ENCODE measurements at regions not wholly inside any gene's neighbourhood (a gene's known extent, or its start where the extent isn't known, plus 50 kb on each side); places are given as distances from the start of the nearest gene placed in this dataset.

GRCh38 chr11:116166573-116167465, 606.0 kb downstream of the BUD13 start:
- no peaks in the 10 kb centered on the region for H3K79me2 ChIP-seq (ENCODE audit: insufficient read depth, low read length)
- H3K4me1 ChIP-seq (ENCODE audit: insufficient read depth, low read length), result no peaks in the 10 kb centered on the region
- BruUV-seq (replicated peaks), result no TSS peak
- ChIA-PET CTCF (ENCODE audit: low intra/inter-chr PET ratio, low total read pairs) (no interaction called here), POLR2A (no interaction called here)
- H3K36me3 ChIP-seq (replicated peaks in 1 of 2; ENCODE audit: control insufficient read depth in 1 of 2, insufficient read depth in 2 of 2, low read length in 2 of 2), result no peaks in the 10 kb centered on the region
- WGBS (ENCODE audit: low lambda C conversion rate), result 42% methylated on average over 9 of the region's 9 CpGs
- H3K4me2 ChIP-seq (ENCODE audit: low read depth, low read length), result no peak overlapping the region
- ATAC-seq (no peak), FAIRE-seq (no peak), DNase-seq (ENCODE audit: low spot score) (no peak)
- peaks cover 0 to 2% of the 10 kb centered on the region in 2 experiments; a peak in 1 of 5 replicates for H3K27me3 ChIP-seq (ENCODE audit: control insufficient read depth in 1 of 2, insufficient read depth in 2 of 2, low read length in 2 of 2)
- H3K4me3 ChIP-seq (replicated peaks in 1 of 3; ENCODE audit: insufficient read depth in 1 of 3, low read depth in 2 of 3, low read length in 3 of 3), result no peak overlapping the region
- H3K9me3 ChIP-seq (ENCODE audit: low read length), result no peaks in the 10 kb centered on the region
- in situ Hi-C loops (cut with HindIII; ENCODE audit: extremely low pct_ligation_motif_present, low pct_unique_long_range_greater_than_20kb) (no loop called here), intact Hi-C loops (cut with micrococcal nuclease; ENCODE audit: unreplicated experiment) (no loop called here)
- H3K27ac ChIP-seq (ENCODE audit: extremely low read length, insufficient read depth, low read length), result no peak overlapping the region
- no peak overlapping the region for H2AFZ ChIP-seq (ENCODE audit: low read length)
- H4K20me1 ChIP-seq (ENCODE audit: insufficient read depth, low read length), result no peaks in the 10 kb centered on the region
- no peak for TF ChIP-seq ZNF431 (CRISPR knock-in tag; IDR thresholded peaks at IDR 0.05; ENCODE audit: borderline replicate concordance, low read depth)
- TF ChIP-seq SALL1 (CRISPR knock-in tag; IDR thresholded peaks at IDR 0.05), result no peak
- TF ChIP-seq ZC3H4 (CRISPR knock-in tag; IDR thresholded peaks at IDR 0.05; ENCODE audit: borderline replicate concordance), result no peak
- TF ChIP-seq PHF8 (CRISPR knock-in tag; IDR thresholded peaks at IDR 0.05), result no peak
- no peak for TF ChIP-seq ZNF10 (CRISPR knock-in tag; IDR thresholded peaks at IDR 0.05; ENCODE audit: borderline replicate concordance, low read depth)
- TF ChIP-seq MAF1 (CRISPR knock-in tag; IDR thresholded peaks at IDR 0.05; ENCODE audit: borderline replicate concordance), result no peak
- TF ChIP-seq ZNF839 (CRISPR knock-in tag; IDR thresholded peaks at IDR 0.05; ENCODE audit: borderline replicate concordance), result no peak
- no peak for TF ChIP-seq IKZF5 (CRISPR knock-in tag; IDR thresholded peaks at IDR 0.05)
- no peak for TF ChIP-seq CHD2 (IDR thresholded peaks at IDR 0.05; ENCODE audit: low read depth, low read length)
- TF ChIP-seq, protein P1, sequence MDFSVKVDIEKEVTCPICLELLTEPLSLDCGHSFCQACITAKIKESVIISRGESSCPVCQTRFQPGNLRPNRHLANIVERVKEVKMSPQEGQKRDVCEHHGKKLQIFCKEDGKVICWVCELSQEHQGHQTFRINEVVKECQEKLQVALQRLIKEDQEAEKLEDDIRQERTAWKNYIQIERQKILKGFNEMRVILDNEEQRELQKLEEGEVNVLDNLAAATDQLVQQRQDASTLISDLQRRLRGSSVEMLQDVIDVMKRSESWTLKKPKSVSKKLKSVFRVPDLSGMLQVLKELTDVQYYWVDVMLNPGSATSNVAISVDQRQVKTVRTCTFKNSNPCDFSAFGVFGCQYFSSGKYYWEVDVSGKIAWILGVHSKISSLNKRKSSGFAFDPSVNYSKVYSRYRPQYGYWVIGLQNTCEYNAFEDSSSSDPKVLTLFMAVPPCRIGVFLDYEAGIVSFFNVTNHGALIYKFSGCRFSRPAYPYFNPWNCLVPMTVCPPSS (IDR thresholded peaks at IDR 0.05), result no peak
- no peak for TF ChIP-seq NR3C1 (CRISPR knock-in tag; IDR thresholded peaks at IDR 0.05)
- no peak for TF ChIP-seq BCL6 (CRISPR knock-in tag; IDR thresholded peaks at IDR 0.05)
- no peak for TF ChIP-seq SNAPC2 (CRISPR knock-in tag; IDR thresholded peaks at IDR 0.05)
- TF ChIP-seq AGO2 (optimal IDR thresholded peaks at IDR 0.05; ENCODE audit: low read depth, low read length), result no peak
- TF ChIP-seq ZBTB3 (CRISPR knock-in tag; IDR thresholded peaks at IDR 0.05; ENCODE audit: borderline replicate concordance, low read depth), result no peak
- no peak for TF ChIP-seq ZNF737 (CRISPR knock-in tag; IDR thresholded peaks at IDR 0.05; ENCODE audit: borderline replicate concordance)
- no peak for TF ChIP-seq SALL2 (CRISPR knock-in tag; IDR thresholded peaks at IDR 0.05)
- no peak for TF ChIP-seq ZNF720 (CRISPR knock-in tag; IDR thresholded peaks at IDR 0.05)
- no peak for TF ChIP-seq MIER3 (CRISPR knock-in tag; IDR thresholded peaks at IDR 0.05; ENCODE audit: borderline replicate concordance)
- no peak for TF ChIP-seq DZIP1 (CRISPR knock-in tag; IDR thresholded peaks at IDR 0.05)
- H3K9ac ChIP-seq (ENCODE audit: insufficient read depth, low read depth, low read length), result no peak overlapping the region

Data from HepG2 (cell line).